ENCODE measurements at regions not wholly inside any gene's neighbourhood (a gene's known extent, or its start where the extent isn't known, plus 50 kb on each side); places are given as distances from the start of the nearest gene placed in this dataset.

DNA sequence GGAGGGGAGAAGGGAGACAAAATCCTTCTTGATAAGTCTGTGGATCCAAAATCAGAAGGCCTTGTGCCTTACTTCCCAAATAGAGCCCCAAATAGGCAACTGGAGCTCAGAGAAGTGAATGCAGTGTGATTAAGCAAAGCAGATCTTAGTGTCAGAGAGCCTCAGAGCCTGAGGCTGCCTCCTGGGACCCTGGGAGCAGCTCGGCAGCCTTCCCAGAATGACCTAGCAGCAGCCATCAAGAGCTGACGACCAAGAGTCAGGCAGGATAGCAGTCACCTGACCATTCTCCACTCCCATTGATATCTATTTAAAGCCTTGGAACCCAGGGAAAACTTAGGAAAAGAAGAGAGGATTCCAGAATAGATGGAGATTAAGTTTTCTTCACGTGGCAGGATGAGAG, 78.0 kb upstream of the SMYD2 start:
- no peak for DNase-seq (ENCODE audit: low read depth in 4 of 4, low spot score in 3 of 4)

DNA sequence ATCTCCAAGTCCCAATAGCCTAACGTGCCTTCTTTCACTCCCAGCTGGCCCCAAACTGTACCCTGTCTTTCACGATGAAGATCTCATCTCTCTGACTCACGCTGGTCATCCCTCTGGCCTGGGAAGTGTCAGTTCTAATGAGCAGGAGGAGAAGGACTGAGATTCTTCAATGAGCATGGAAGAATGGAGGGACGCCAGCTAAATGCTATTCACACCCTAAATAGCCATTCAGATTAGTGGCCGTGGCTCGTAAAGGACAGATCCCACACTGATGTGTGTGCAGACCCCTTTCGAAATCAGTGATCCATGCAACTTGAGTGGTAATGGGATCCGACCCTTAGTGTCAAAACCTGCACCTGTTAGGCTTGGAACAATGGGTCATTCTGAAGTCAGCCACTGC, 75.9 kb upstream of the SMYD2 start:
- no peak for DNase-seq (ENCODE audit: low read depth in 4 of 4, low spot score in 3 of 4)

DNA sequence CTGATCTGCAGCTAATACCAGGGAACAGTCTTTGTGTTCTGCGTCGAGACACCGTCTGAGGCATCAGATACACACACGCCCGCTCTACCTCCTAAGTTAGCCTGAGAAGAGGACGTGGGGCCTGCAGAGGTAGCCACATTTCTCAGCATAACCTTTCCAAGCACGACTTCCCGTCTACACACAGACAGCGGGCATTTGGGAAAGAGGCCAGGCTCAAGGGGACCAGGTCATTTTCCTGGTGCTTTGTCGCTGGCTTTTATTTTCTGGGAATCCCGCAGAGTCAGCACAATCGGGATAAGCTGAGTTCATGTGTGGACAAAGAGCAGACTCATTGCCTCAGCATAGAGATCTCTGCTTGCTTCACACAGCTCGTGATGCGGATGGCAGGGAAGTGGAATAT, 72.5 kb upstream of the SMYD2 start:
- no peak for DNase-seq (ENCODE audit: low read depth in 4 of 4, low spot score in 3 of 4)

GRCh38 chr1:214209260-214209808, 71.6 kb upstream of the SMYD2 start:
- no peak for DNase-seq (ENCODE audit: low read depth in 4 of 4, low spot score in 3 of 4)

DNA sequence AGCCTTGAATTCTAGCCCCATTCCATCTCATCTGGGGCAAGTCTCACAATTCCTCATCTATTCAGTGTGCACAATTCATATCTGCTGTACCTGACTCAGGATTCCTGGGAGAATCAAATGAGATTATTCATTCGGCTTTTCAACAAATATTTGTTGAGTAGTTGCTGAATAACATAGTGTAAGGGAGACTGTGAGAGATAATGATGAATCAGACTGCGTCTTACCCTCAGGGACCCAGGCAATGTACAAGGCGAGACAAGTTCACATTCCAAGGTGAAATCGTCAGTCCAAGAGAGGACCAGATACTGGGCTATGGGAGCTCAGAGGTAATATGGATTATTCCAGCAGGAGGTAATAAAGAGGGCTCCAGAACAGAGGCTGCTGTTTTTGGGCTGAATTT, 67.8 kb upstream of the SMYD2 start:
- DNase-seq (ENCODE audit: low read depth in 4 of 4, low spot score in 3 of 4), result no peak

- DNase-seq (ENCODE audit: low read depth in 4 of 4, low spot score in 3 of 4), result no peak
These were observed 66.1 kb upstream of the SMYD2 start for GRCh38 chr1:214214851-214215250.

- DNase-seq (ENCODE audit: low read depth in 4 of 4, low spot score in 3 of 4), result no peak
These were observed 65.4 kb upstream of the SMYD2 start for GRCh38 chr1:214215583-214215982.

GRCh38 chr1:214216021-214216420, 64.9 kb upstream of the SMYD2 start:
- no peak for DNase-seq (ENCODE audit: low read depth in 4 of 4, low spot score in 3 of 4)

- DNase-seq (ENCODE audit: low read depth in 4 of 4, low spot score in 3 of 4), result no peak
These were observed 64.2 kb upstream of the SMYD2 start for GRCh38 chr1:214216779-214217178.

- DNase-seq (ENCODE audit: low read depth in 4 of 4, low spot score in 3 of 4), result no peak
These were observed 61.1 kb upstream of the SMYD2 start for GRCh38 chr1:214219902-214220301.

- DNase-seq (ENCODE audit: low read depth in 4 of 4, low spot score in 3 of 4), result no peak
These were observed 60.1 kb upstream of the SMYD2 start for GRCh38 chr1:214220891-214221290.

DNA sequence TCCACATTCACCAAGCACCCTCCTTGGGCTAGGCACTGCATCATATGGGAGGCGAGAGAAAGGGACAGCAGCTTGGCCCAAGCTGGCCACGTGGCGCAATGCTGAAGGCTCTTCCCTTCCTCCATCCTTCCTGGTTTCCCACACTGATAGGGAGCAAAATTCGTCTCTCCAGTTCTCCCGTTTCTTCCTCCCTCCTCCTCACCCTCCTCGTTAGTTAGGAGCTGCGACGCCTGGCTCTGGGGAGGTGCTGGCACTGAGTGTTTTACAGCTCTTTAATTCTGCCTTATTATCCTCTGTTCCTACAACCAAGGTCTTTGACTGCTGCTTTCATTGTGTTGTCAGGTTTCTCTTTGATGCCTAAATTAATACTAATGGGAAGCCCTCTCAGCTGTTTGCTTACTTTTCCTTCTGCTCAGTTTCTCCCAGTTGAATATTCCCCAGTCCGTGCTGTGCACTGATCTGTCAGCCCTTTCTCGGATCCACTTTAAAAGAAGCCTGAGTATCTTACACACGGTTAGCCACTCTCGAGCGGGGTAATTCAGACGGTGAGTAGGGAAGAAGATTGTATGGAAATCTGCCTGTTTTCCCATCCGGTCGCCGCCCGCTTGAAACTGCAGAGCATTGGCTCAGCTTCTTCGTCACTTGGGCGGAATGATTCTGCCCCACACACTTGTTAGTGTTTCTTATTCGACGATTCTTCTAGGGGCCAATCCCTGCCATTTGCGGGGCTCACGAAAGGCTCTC, 56.2 kb upstream of the SMYD2 start:
- peak in 1 of 4 donors; percentile 21 for DNase-seq (ENCODE audit: low read depth in 4 of 4, low spot score in 3 of 4)

- no peak for DNase-seq (ENCODE audit: low read depth in 4 of 4, low spot score in 3 of 4)
These were observed 52.0 kb upstream of the SMYD2 start for GRCh38 chr1:214228976-214229375.

DNA sequence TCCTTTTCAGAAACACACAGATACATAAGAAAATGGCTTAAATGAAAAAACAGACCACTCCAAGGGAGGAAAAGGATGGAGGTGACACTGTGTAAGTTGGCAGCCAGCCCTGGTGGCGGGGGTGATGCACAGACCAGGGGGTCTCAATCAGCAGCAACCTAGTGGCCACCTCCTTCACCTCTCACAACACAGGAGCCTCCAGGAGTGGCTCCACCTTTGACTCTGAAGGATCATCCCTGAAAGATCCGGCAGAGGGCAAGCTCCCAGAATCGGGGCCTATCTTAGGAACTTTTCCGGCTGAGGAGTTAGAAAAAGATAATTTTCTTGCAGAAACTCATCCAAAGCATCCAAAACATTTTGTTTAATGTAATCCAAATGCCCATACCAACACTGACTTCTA, 51.2 kb upstream of the SMYD2 start:
- DNase-seq (ENCODE audit: low read depth in 4 of 4, low spot score in 3 of 4), result no peak

Measured in left renal pelvis (tissue), 4 donors.